ENCODE measurements at regions not wholly inside any gene's neighbourhood (a gene's known extent, or its start where the extent isn't known, plus 50 kb on each side); places are given as distances from the start of the nearest gene placed in this dataset.

DNA sequence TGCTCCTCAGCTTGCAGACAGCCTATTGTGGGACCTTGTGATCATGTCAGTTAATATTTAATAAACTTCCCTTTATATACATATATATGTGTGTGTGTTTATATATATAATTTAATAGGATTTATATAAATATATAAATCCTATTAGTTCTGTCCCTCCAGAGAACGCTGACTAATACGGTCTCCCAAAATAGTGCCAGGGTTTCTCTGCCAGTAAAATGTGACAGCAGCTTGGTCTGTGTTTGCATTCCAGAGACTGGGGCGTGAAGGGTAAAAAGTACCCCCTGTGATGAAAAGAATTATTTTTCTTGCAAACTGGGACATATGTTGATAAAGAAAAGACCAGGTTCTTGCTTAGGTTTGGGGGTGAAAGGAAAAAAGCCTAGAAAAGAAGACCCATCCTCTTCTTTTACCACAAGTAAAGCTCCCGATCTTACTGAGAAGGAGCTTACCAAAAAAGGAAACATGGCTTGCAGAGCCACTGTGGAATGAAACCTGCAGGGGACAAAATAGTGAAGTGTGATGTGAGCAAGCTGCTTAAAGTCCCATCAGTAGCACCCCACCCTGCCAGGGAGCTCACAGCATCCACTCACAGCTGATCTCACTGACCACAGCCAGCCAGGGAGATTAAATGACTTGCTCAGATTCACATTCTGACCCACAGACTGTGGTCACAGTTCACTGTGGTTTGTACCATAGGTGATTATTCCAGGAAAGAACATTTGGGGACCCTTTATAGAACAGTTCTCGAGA is 110.9 kb upstream of the RMP24 start:
- H3K9ac ChIP-seq (ENCODE audit: low read length in 5 of 5) = no peak overlapping the region
- H3K27ac ChIP-seq (ENCODE audit: low read depth, low read length) = no peak overlapping the region
- H3K4me3 ChIP-seq (ENCODE audit: low read depth in 1 of 5, low read length in 5 of 5) = no peak overlapping the region
- no peaks in the 10 kb centered on the region for H3K36me3 ChIP-seq (ENCODE audit: control insufficient read depth in 5 of 5, insufficient read depth in 5 of 5, low read length in 5 of 5)
- H3K9me3 ChIP-seq (ENCODE audit: control insufficient read depth in 5 of 5, low read length in 5 of 5) = peaks cover 0 to 3% (median 0%) of the 10 kb centered on the region in 5 donors
- no peaks in the 10 kb centered on the region for H3K27me3 ChIP-seq (ENCODE audit: control insufficient read depth in 5 of 5, insufficient read depth in 4 of 5, low read length in 5 of 5)
- H3K4me1 ChIP-seq (ENCODE audit: control insufficient read depth in 5 of 5, insufficient read depth in 5 of 5, low read length in 5 of 5) = no peaks in the 10 kb centered on the region

- no peaks in the 10 kb centered on the region for H3K36me3 ChIP-seq (ENCODE audit: control insufficient read depth in 5 of 5, insufficient read depth in 5 of 5, low read length in 5 of 5)
- no peaks in the 10 kb centered on the region for H3K4me1 ChIP-seq (ENCODE audit: control insufficient read depth in 5 of 5, insufficient read depth in 5 of 5, low read length in 5 of 5)
- H3K9me3 ChIP-seq (ENCODE audit: control insufficient read depth in 5 of 5, low read length in 5 of 5) = peaks cover 0 to 2% (median 0%) of the 10 kb centered on the region in 5 donors
- H3K27ac ChIP-seq (ENCODE audit: low read depth, low read length) = no peak overlapping the region
- no peak overlapping the region for H3K4me3 ChIP-seq (ENCODE audit: low read depth in 1 of 5, low read length in 5 of 5)
- no peak overlapping the region for H3K9ac ChIP-seq (ENCODE audit: low read length in 5 of 5)
- no peaks in the 10 kb centered on the region for H3K27me3 ChIP-seq (ENCODE audit: control insufficient read depth in 5 of 5, insufficient read depth in 4 of 5, low read length in 5 of 5)
Observed at GRCh38 chr18:35862119-35862640, 110.3 kb upstream of the RMP24 start.

GRCh38 chr18:35864916-35865315 is 107.6 kb upstream of the RMP24 start:
- Histone ChIP-seq H3K9me3 (ENCODE audit: control insufficient read depth in 5 of 5, low read length in 5 of 5) (no peaks in the 10 kb centered on the region), H3K27me3 (ENCODE audit: control insufficient read depth in 5 of 5, insufficient read depth in 4 of 5, low read length in 5 of 5) (no peaks in the 10 kb centered on the region), H3K27ac (ENCODE audit: low read depth, low read length) (no peak overlapping the region), H3K9ac (ENCODE audit: low read length in 5 of 5) (no peak overlapping the region), H3K4me3 (ENCODE audit: low read depth in 1 of 5, low read length in 5 of 5) (no peak overlapping the region), H3K4me1 (ENCODE audit: control insufficient read depth in 5 of 5, insufficient read depth in 5 of 5, low read length in 5 of 5) (no peaks in the 10 kb centered on the region), H3K36me3 (ENCODE audit: control insufficient read depth in 5 of 5, insufficient read depth in 5 of 5, low read length in 5 of 5) (no peaks in the 10 kb centered on the region)

DNA sequence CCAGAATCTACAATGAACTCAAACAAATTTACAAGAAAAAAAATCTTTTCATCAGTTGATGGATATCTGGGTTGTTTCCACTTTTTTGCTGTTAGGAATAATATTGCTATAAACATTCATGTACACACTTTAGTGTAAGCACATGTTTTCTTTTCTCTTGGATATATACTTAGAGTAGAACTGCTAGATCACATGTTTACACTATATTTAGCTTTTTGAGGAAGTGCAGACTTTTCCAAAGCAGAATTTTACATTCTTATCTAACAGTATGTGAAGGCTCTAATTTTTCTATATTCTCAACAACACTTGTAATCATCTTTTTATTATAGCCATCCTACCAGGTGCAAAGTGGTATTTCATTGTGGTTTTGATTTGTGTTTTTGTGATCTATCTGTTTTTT is 103.6 kb upstream of the RMP24 start:
- no peak overlapping the region for H3K4me3 ChIP-seq (ENCODE audit: low read depth in 1 of 5, low read length in 5 of 5)
- H3K27ac ChIP-seq (ENCODE audit: low read depth, low read length) = no peak overlapping the region
- H3K9me3 ChIP-seq (ENCODE audit: control insufficient read depth in 5 of 5, low read length in 5 of 5) = peaks cover 0 to 9% (median 0%) of the 10 kb centered on the region in 5 donors
- H3K9ac ChIP-seq (ENCODE audit: low read length in 5 of 5) = no peak overlapping the region
- H3K4me1 ChIP-seq (ENCODE audit: control insufficient read depth in 5 of 5, insufficient read depth in 5 of 5, low read length in 5 of 5) = no peaks in the 10 kb centered on the region
- no peaks in the 10 kb centered on the region for H3K36me3 ChIP-seq (ENCODE audit: control insufficient read depth in 5 of 5, insufficient read depth in 5 of 5, low read length in 5 of 5)
- no peaks in the 10 kb centered on the region for H3K27me3 ChIP-seq (ENCODE audit: control insufficient read depth in 5 of 5, insufficient read depth in 4 of 5, low read length in 5 of 5)

GRCh38 chr18:35871337-35871736 is 101.1 kb upstream of the RMP24 start:
- H3K9ac ChIP-seq (ENCODE audit: low read length in 5 of 5) = no peak overlapping the region
- H3K4me3 ChIP-seq (ENCODE audit: low read depth in 1 of 5, low read length in 5 of 5) = no peak overlapping the region
- H3K27me3 ChIP-seq (ENCODE audit: control insufficient read depth in 5 of 5, insufficient read depth in 4 of 5, low read length in 5 of 5) = no peaks in the 10 kb centered on the region
- no peaks in the 10 kb centered on the region for H3K4me1 ChIP-seq (ENCODE audit: control insufficient read depth in 5 of 5, insufficient read depth in 5 of 5, low read length in 5 of 5)
- no peak overlapping the region for H3K27ac ChIP-seq (ENCODE audit: low read depth, low read length)
- peaks cover 0 to 9% (median 0%) of the 10 kb centered on the region in 5 donors for H3K9me3 ChIP-seq (ENCODE audit: control insufficient read depth in 5 of 5, low read length in 5 of 5)
- no peaks in the 10 kb centered on the region for H3K36me3 ChIP-seq (ENCODE audit: control insufficient read depth in 5 of 5, insufficient read depth in 5 of 5, low read length in 5 of 5)

- Histone ChIP-seq H3K27ac (ENCODE audit: low read depth, low read length) (no peak overlapping the region), H3K9me3 (ENCODE audit: control insufficient read depth in 5 of 5, low read length in 5 of 5) (peaks cover 0 to 9% (median 0%) of the 10 kb centered on the region in 5 donors), H3K4me3 (ENCODE audit: low read depth in 1 of 5, low read length in 5 of 5) (no peak overlapping the region), H3K9ac (ENCODE audit: low read length in 5 of 5) (no peak overlapping the region), H3K36me3 (ENCODE audit: control insufficient read depth in 5 of 5, insufficient read depth in 5 of 5, low read length in 5 of 5) (no peaks in the 10 kb centered on the region), H3K4me1 (ENCODE audit: control insufficient read depth in 5 of 5, insufficient read depth in 5 of 5, low read length in 5 of 5) (no peaks in the 10 kb centered on the region), H3K27me3 (ENCODE audit: control insufficient read depth in 5 of 5, insufficient read depth in 4 of 5, low read length in 5 of 5) (no peaks in the 10 kb centered on the region)
Observed at GRCh38 chr18:35875566-35875965, 96.9 kb upstream of the RMP24 start.

DNA sequence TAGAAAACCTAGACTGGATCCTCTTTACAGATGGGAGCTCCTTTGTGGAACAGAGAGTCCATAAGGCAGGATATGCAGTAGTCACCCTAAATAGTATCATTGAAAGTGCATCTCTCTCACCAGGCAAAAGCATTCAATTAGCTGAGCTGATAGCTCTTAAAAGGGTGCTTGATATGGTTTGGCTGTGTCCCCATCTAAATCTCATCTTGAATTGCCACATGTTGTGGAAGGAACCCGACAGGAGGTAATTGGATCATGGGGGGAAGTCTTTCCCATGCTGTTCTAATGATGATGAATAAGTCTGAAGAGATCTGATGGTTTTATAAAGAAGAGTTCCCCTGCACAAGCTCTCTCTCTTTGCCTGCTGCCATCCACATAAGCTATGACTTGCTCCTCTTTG is 96.2 kb upstream of the RMP24 start:
- Histone ChIP-seq H3K4me1 (ENCODE audit: control insufficient read depth in 5 of 5, insufficient read depth in 5 of 5, low read length in 5 of 5) (no peaks in the 10 kb centered on the region), H3K27me3 (ENCODE audit: control insufficient read depth in 5 of 5, insufficient read depth in 4 of 5, low read length in 5 of 5) (no peaks in the 10 kb centered on the region), H3K36me3 (ENCODE audit: control insufficient read depth in 5 of 5, insufficient read depth in 5 of 5, low read length in 5 of 5) (no peaks in the 10 kb centered on the region), H3K9me3 (ENCODE audit: control insufficient read depth in 5 of 5, low read length in 5 of 5) (peaks cover 0 to 9% (median 0%) of the 10 kb centered on the region in 5 donors), H3K4me3 (ENCODE audit: low read depth in 1 of 5, low read length in 5 of 5) (no peak overlapping the region), H3K9ac (ENCODE audit: low read length in 5 of 5) (no peak overlapping the region), H3K27ac (ENCODE audit: low read depth, low read length) (no peak overlapping the region)

DNA sequence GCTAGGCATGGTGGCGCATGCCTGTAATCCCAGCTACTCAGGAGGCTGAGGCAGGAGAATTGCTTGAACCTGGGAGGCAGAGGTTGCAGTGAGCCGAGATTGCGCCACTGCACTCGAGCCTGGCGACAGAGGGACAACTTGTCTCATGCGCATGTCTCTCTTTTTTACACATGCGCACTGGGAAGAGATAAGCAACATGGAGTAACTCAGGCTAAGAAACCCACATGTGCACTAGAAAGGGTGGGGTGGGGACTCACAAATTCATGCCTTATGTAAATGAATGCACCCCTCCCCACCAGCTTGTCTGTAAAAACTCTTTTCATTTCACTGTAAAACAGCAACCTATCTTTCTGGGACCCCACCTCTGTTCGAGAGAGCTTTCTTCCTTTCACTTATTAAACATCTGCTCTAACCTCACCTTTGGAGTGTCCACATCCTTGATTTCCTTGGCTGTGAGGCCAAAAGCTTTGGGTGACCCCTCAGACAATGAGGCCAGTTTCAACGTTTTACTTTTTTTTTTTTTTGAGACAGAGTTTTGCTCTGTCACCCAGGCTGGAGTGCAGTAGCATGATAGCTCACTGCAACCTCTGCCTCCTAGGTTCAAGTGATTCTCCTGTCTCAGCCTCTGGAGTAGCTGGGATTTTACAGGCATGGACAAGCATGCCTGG is 91.6 kb upstream of the RMP24 start:
- Histone ChIP-seq H3K4me3 (ENCODE audit: low read depth in 1 of 5, low read length in 5 of 5) (no peak overlapping the region), H3K9me3 (ENCODE audit: control insufficient read depth in 5 of 5, low read length in 5 of 5) (no peaks in the 10 kb centered on the region), H3K27ac (ENCODE audit: low read depth, low read length) (no peak overlapping the region), H3K27me3 (ENCODE audit: control insufficient read depth in 5 of 5, insufficient read depth in 4 of 5, low read length in 5 of 5) (no peaks in the 10 kb centered on the region), H3K9ac (ENCODE audit: low read length in 5 of 5) (no peak overlapping the region), H3K4me1 (ENCODE audit: control insufficient read depth in 5 of 5, insufficient read depth in 5 of 5, low read length in 5 of 5) (no peaks in the 10 kb centered on the region), H3K36me3 (ENCODE audit: control insufficient read depth in 5 of 5, insufficient read depth in 5 of 5, low read length in 5 of 5) (no peaks in the 10 kb centered on the region)

DNA sequence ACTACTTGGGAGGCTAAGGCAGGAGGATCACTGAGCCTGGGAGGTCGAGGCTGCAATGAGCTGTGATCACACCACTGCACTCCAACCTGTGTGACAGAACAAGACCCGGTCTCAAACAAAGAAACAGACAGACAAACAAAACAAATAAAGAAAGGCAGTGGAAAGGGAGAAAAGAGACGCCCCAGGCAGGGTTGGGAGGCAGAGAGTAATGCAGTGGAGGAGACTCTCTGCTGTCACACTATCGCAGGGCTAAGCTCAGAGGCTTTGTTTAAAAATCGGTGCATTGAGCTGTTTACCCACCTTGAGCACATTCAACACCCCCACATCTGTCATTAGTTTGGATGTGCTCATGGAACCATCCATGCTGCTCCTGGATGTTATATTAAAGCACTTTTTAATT is 84.2 kb upstream of the RMP24 start:
- H3K27me3 ChIP-seq (ENCODE audit: control insufficient read depth in 5 of 5, insufficient read depth in 4 of 5, low read length in 5 of 5) = no peaks in the 10 kb centered on the region
- H3K27ac ChIP-seq (ENCODE audit: low read depth, low read length) = no peak overlapping the region
- H3K4me1 ChIP-seq (ENCODE audit: control insufficient read depth in 5 of 5, insufficient read depth in 5 of 5, low read length in 5 of 5) = no peaks in the 10 kb centered on the region
- no peaks in the 10 kb centered on the region for H3K36me3 ChIP-seq (ENCODE audit: control insufficient read depth in 5 of 5, insufficient read depth in 5 of 5, low read length in 5 of 5)
- peaks cover 2 to 15% (median 6%) of the 10 kb centered on the region in 5 donors for H3K9me3 ChIP-seq (ENCODE audit: control insufficient read depth in 5 of 5, low read length in 5 of 5)
- H3K4me3 ChIP-seq (ENCODE audit: low read depth in 1 of 5, low read length in 5 of 5) = no peak overlapping the region
- H3K9ac ChIP-seq (ENCODE audit: low read length in 5 of 5) = no peak overlapping the region

DNA sequence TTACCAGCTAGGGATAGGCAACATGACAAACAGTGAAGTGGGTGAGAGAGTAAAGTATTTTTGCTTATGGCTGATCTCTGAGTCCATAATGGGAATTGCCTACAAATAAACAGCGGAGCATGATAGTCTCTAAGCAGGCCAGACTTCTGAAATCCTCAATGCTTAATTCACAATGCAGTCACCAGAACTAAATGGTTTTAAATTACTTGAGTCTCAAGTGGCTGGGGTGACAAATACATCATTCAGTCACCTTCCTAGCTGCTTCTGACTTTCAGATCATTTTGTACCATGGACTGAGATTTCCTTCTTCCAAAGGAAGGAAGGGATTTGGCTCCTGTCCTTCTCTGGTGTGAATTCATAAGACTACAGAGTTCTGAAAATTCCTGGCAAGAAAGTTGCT is 82.8 kb upstream of the RMP24 start:
- no peak overlapping the region for H3K9ac ChIP-seq (ENCODE audit: low read length in 5 of 5)
- H3K9me3 ChIP-seq (ENCODE audit: control insufficient read depth in 5 of 5, low read length in 5 of 5) = peaks cover 2 to 15% (median 7%) of the 10 kb centered on the region in 5 donors
- H3K4me1 ChIP-seq (ENCODE audit: control insufficient read depth in 5 of 5, insufficient read depth in 5 of 5, low read length in 5 of 5) = no peaks in the 10 kb centered on the region
- H3K27ac ChIP-seq (ENCODE audit: low read depth, low read length) = no peak overlapping the region
- H3K4me3 ChIP-seq (ENCODE audit: low read depth in 1 of 5, low read length in 5 of 5) = no peak overlapping the region
- no peaks in the 10 kb centered on the region for H3K36me3 ChIP-seq (ENCODE audit: control insufficient read depth in 5 of 5, insufficient read depth in 5 of 5, low read length in 5 of 5)
- H3K27me3 ChIP-seq (ENCODE audit: control insufficient read depth in 5 of 5, insufficient read depth in 4 of 5, low read length in 5 of 5) = no peaks in the 10 kb centered on the region

Measured in subcutaneous abdominal adipose tissue (tissue), 5 donors.